Caco-2 (cell line): ENCODE measurements at regions not wholly inside any gene's neighbourhood (a gene's known extent, or its start where the extent isn't known, plus 50 kb on each side); places are given as distances from the start of the nearest gene placed in this dataset.
A peak's percentile ranks its signal among the peaks of the same experiment; 100 is the strongest.

ENCODE experiments used
- BruUV-seq: library from RNA; stranded (reverse); fragments of 400-500 nt; replicated peaks from 2 replicates; lab custom pipeline; 2021; lab: Mats Ljungman, UMichigan
- CTCF ChIA-PET: fragments of 300-600 bp; sonication (Branson Sonifier 250); formaldehyde crosslinking; loops from one replicate; lab custom pipeline; 2022; ENCODE audit warnings: antibody characterized with exemption; lab: Charles Lee
- POLR2A ChIA-PET: fragments of 300-600 bp; sonication (Branson Sonifier 250); formaldehyde crosslinking; loops from one replicate; lab custom pipeline; 2022; ENCODE audit warnings: antibody characterized with exemption; lab: Charles Lee
- DNase-seq, 2 experiments: peaks; one replicate each; pipeline versions ENCODE4 v3.0.0 to v3.0.0-alpha.2; 2020 to 2022
- H3K27me3 ChIP-seq: replicated peaks from 2 replicates; pipeline ENCODE4 v1.6.0; 2011; ENCODE audit warnings: low read length; ENCODE audit not compliant: control insufficient read depth, insufficient read depth
- H3K36me3 ChIP-seq: 2 replicates; pipeline ENCODE4 v1.5.1; 2011; ENCODE audit warnings: low read length; ENCODE audit not compliant: control insufficient read depth, insufficient read depth
- H3K4me1 ChIP-seq: fragments of 250-450 bp; sonication (Bioruptor Pico); 2 replicates; pipeline ENCODE4 v1.5.1; 2020; ENCODE audit warnings: mild to moderate bottlenecking
- H3K4me3 ChIP-seq: 2 replicates; pipeline ENCODE4 v1.5.1; 2011; ENCODE audit warnings: low read depth, mild to moderate bottlenecking, control low read depth, low read length
- H3K9me3 ChIP-seq: fragments of 250-450 bp; sonication (Bioruptor Pico); 2 replicates; pipeline ENCODE4 v1.5.1; 2020; ENCODE audit warnings: mild to moderate bottlenecking, moderate library complexity
- H3K27ac Mint-ChIP-seq: one replicate; pipeline ENCODE4 v1.8.0; 2022; ENCODE audit warnings: mixed read lengths; ENCODE audit not compliant: unreplicated experiment
- H3K27me3 Mint-ChIP-seq: one replicate; pipeline ENCODE4 v1.8.0; 2022; ENCODE audit warnings: mixed read lengths; ENCODE audit not compliant: insufficient read depth, unreplicated experiment
- H3K36me3 Mint-ChIP-seq: one replicate; pipeline ENCODE4 v1.8.0; 2022; ENCODE audit warnings: mild to moderate bottlenecking, mixed read lengths; ENCODE audit not compliant: insufficient read depth, unreplicated experiment
- H3K4me1 Mint-ChIP-seq: one replicate; pipeline ENCODE4 v1.8.0; 2022; ENCODE audit warnings: low read depth, mixed read lengths; ENCODE audit not compliant: unreplicated experiment
- H3K4me3 Mint-ChIP-seq: one replicate; pipeline ENCODE4 v1.8.0; 2022; ENCODE audit warnings: mild to moderate bottlenecking, moderate library complexity, mixed read lengths; ENCODE audit not compliant: unreplicated experiment
- H3K9me3 Mint-ChIP-seq: one replicate; pipeline ENCODE4 v1.8.0; 2022; ENCODE audit warnings: mixed read lengths; ENCODE audit not compliant: unreplicated experiment
- intact Hi-C: fragments of 100-400 bp; cut with micrococcal nuclease; formaldehyde crosslinking; loops from one replicate; pipeline ENCODE4 v1.10.0; 2022; ENCODE audit not compliant: unreplicated experiment
- TF ChIP-seq, protein P1 (sequence below), 2 experiments: fragments of 200-600 bp in 1 of 2; IDR thresholded peaks; 1 replicate in 1 of 2; 2 replicates in 1 of 2; pipeline versions ENCODE4 v1.5.1 to v1.8.0; 2011 to 2022; ENCODE audit warnings: antibody characterized with exemption in 1 of 2, control low read depth in 1 of 2, inconsistent platforms in 1 of 2, low read depth in 1 of 2, low read length in 1 of 2, mild to moderate bottlenecking in 1 of 2, moderate library complexity in 1 of 2; ENCODE audit not compliant: insufficient read depth in 1 of 2, severe bottlenecking in 1 of 2, unreplicated experiment in 1 of 2

DNA sequence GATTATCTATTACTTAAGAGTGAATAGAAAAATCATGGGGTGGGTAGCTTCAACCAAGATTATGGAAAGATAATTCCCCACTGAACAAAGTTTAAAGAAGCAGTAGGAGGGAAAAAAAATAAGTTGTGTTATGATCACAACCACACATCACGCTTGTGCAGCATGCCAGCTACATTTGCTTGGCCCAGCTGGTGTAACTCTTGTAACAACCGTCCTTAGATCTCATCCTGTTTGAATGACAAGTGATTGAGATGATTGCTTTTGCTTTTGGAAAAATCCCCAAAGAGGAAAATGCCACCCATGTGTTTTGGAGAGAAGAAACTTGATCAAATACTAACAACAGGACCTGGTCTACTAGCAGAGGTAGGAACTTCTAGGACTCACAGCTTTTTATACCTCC, 107.6 kb upstream of the KIF2A start:
- no peaks in the 10 kb centered on the region for H3K27me3 Mint-ChIP-seq
- BruUV-seq = no TSS peak
- no peak overlapping the region for H3K4me3 ChIP-seq
- ChIA-PET CTCF (no interaction called here), POLR2A (no interaction called here)
- no peak overlapping the region for H3K27ac Mint-ChIP-seq
- no peaks in the 10 kb centered on the region for H3K4me1 Mint-ChIP-seq
- peaks cover 11% of the 10 kb centered on the region; the same call in 1 of the 2 replicates for H3K9me3 ChIP-seq
- H3K4me3 Mint-ChIP-seq = no peak overlapping the region
- no peak for DNase-seq
- H3K27me3 ChIP-seq = no peaks in the 10 kb centered on the region
- no peaks in the 10 kb centered on the region for H3K36me3 Mint-ChIP-seq
- peaks cover 7% of the 10 kb centered on the region; the same call in 1 of the 2 replicates for H3K4me1 ChIP-seq
- intact Hi-C loops = no loop called here
- peaks cover 8% of the 10 kb centered on the region for H3K9me3 Mint-ChIP-seq
- H3K36me3 ChIP-seq = no peaks in the 10 kb centered on the region
- TF ChIP-seq, protein P1, sequence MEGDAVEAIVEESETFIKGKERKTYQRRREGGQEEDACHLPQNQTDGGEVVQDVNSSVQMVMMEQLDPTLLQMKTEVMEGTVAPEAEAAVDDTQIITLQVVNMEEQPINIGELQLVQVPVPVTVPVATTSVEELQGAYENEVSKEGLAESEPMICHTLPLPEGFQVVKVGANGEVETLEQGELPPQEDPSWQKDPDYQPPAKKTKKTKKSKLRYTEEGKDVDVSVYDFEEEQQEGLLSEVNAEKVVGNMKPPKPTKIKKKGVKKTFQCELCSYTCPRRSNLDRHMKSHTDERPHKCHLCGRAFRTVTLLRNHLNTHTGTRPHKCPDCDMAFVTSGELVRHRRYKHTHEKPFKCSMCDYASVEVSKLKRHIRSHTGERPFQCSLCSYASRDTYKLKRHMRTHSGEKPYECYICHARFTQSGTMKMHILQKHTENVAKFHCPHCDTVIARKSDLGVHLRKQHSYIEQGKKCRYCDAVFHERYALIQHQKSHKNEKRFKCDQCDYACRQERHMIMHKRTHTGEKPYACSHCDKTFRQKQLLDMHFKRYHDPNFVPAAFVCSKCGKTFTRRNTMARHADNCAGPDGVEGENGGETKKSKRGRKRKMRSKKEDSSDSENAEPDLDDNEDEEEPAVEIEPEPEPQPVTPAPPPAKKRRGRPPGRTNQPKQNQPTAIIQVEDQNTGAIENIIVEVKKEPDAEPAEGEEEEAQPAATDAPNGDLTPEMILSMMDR (IDR thresholded peaks at IDR 0.05; ENCODE audit: insufficient read depth in 1 of 2, low read depth in 1 of 2, low read length in 1 of 2, severe bottlenecking in 1 of 2, unreplicated experiment in 1 of 2) = no peak

DNA sequence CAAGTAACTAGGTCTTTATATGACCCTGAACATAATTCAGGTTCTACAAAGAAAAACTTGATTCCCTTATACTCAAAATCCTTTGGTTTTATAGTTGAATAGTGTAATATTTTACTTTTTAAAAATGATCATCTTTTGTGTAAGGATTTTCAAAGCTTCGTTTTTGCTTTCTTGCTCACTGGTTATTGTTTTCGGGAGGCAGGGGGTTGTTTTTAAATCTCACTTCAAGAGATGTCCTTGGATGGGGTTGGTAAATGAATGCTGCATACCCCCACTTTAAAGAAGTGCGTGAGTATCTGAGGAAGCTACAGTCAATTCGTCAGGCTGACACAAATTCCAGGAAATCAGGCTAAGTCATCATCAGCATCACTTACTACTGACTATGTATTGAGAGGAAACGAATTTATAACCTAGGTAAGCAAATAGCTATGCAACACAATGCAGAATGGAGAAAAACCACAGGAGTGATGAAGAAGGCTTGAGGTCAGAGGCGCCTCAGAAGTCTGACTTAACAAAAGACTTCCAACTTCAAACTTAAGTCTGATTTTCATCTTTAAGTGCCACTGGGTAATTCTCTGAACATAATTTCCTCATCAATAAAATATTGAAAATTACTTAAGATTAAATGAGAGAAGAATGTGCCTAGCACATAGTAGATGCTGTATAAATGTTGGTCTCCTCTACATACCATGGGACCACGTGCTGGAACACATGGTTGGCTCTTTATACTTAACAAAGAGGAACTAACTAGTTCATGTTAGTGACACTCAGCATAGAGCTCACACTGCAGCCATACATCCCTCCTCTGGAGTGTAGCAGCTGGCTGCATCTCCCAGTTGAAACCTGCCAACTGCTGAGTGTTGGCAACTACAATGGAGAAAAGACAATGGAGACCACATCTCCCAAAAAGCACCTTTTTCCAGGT, 106.0 kb upstream of the KIF2A start:
- Histone ChIP-seq H3K27me3 (no peaks in the 10 kb centered on the region), H3K4me3 (no peak overlapping the region), H3K36me3 (no peaks in the 10 kb centered on the region), H3K9me3 (no peaks in the 10 kb centered on the region), H3K4me1 (peaks cover 7% of the 10 kb centered on the region; the same call in 1 of the 2 replicates)
- Mint-ChIP-seq H3K27me3 (no peaks in the 10 kb centered on the region), H3K9me3 (no peaks in the 10 kb centered on the region), H3K27ac (no peak overlapping the region), H3K36me3 (no peaks in the 10 kb centered on the region), H3K4me1 (no peaks in the 10 kb centered on the region), H3K4me3 (no peak overlapping the region)
- POLR2A ChIA-PET = no interaction called here
- intact Hi-C loops = no loop called here
- CTCF ChIA-PET = no interaction called here
- no peak for DNase-seq
- TF ChIP-seq, protein P1 (IDR thresholded peaks at IDR 0.05; ENCODE audit: insufficient read depth in 1 of 2, low read depth in 1 of 2, low read length in 1 of 2, severe bottlenecking in 1 of 2, unreplicated experiment in 1 of 2) = no peak
- BruUV-seq = no TSS peak

DNA sequence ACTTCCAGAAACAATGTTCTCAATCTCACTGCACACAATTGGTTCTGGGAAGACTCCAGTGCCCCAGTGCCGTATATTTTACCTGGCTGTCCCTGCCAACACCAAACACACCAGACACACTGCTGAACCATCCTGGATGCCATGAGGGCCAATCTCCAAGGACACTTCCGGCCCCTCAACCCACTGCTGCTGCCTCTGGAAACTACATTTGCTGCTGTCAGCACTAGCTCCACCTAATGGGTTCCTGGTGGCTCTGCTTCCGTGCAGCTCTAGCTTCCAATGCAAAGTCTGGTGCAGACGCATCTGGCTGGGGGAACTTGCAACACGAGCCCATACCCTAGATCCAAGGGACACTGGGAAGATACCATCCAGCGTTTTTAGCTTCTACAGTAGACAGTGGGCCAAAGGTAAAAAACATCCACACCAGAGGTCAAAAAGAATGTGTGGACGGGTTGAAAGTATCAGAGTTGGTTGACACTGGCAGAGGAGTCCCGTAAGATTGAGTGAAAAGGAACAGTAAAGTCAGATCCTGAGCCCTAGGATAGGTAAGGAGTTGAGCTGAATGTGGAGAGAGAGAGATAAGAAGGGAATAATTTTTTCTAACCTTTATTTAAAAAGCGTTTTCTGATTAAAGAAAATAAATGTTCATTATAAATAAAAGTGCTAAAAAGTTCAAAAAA, 99.7 kb upstream of the KIF2A start:
- Histone ChIP-seq H3K4me3 (no peak overlapping the region), H3K36me3 (no peaks in the 10 kb centered on the region), H3K9me3 (no peaks in the 10 kb centered on the region), H3K27me3 (no peaks in the 10 kb centered on the region), H3K4me1 (no peaks in the 10 kb centered on the region)
- no peaks in the 10 kb centered on the region for H3K27me3 Mint-ChIP-seq
- H3K4me3 Mint-ChIP-seq = no peak overlapping the region
- ChIA-PET POLR2A (no interaction called here), CTCF (interaction anchor here (1.2 kb wide), 1 partner anchor 11 kb away, joined by 3 read pairs; no protein-coding TSS in a partner anchor)
- peak; percentile 15 to 42 for DNase-seq
- no TSS peak for BruUV-seq
- no peaks in the 10 kb centered on the region for H3K9me3 Mint-ChIP-seq
- H3K4me1 Mint-ChIP-seq = peaks cover 7% of the 10 kb centered on the region
- intact Hi-C loops = no loop called here
- TF ChIP-seq, protein P1 (IDR thresholded peaks at IDR 0.05; ENCODE audit: insufficient read depth in 1 of 2, low read depth in 1 of 2, low read length in 1 of 2, severe bottlenecking in 1 of 2, unreplicated experiment in 1 of 2) = peak; percentile 1 to 28
- no peak overlapping the region for H3K27ac Mint-ChIP-seq
- H3K36me3 Mint-ChIP-seq = peaks cover 4% of the 10 kb centered on the region
